ENCODE measurements at regions not wholly inside any gene's neighbourhood (a gene's known extent, or its start where the extent isn't known, plus 50 kb on each side); places are given as distances from the start of the nearest gene placed in this dataset.

GRCh38 chr16:87133112-87133850, 183.9 kb downstream of the C16orf95 start:
- Histone ChIP-seq H2AFZ (ENCODE audit: low read length) (no peak overlapping the region), H3K36me3 (ENCODE audit: insufficient read depth, low read length) (no peaks in the 10 kb centered on the region), H3K27ac (ENCODE audit: low read depth, low read length, poor library complexity, severe bottlenecking) (no peak overlapping the region), H3K4me2 (ENCODE audit: low read length) (no peak overlapping the region), H3K4me3 (ENCODE audit: low read depth, low read length, poor library complexity, severe bottlenecking) (no peak overlapping the region), H3K79me2 (ENCODE audit: insufficient read depth, low read depth, low read length) (no peaks in the 10 kb centered on the region), H3K9me3 (ENCODE audit: low read length) (no peaks in the 10 kb centered on the region), H3K9me2 (ENCODE audit: insufficient read depth, low read length) (no peaks in the 10 kb centered on the region), H4K20me1 (ENCODE audit: insufficient read depth, low read length) (no peaks in the 10 kb centered on the region), H3K4me1 (ENCODE audit: insufficient read depth, low read length, poor library complexity, severe bottlenecking) (no peaks in the 10 kb centered on the region)
- ChIA-PET POLR2A (no interaction called here), CTCF (ENCODE audit: unreplicated experiment) (no interaction called here)
- no peak for TF ChIP-seq EZH2phosphoT487 (IDR thresholded peaks at IDR 0.05; ENCODE audit: borderline replicate concordance, low read depth, low read length)
- TF ChIP-seq, protein P1, sequence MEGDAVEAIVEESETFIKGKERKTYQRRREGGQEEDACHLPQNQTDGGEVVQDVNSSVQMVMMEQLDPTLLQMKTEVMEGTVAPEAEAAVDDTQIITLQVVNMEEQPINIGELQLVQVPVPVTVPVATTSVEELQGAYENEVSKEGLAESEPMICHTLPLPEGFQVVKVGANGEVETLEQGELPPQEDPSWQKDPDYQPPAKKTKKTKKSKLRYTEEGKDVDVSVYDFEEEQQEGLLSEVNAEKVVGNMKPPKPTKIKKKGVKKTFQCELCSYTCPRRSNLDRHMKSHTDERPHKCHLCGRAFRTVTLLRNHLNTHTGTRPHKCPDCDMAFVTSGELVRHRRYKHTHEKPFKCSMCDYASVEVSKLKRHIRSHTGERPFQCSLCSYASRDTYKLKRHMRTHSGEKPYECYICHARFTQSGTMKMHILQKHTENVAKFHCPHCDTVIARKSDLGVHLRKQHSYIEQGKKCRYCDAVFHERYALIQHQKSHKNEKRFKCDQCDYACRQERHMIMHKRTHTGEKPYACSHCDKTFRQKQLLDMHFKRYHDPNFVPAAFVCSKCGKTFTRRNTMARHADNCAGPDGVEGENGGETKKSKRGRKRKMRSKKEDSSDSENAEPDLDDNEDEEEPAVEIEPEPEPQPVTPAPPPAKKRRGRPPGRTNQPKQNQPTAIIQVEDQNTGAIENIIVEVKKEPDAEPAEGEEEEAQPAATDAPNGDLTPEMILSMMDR (conservative IDR thresholded peaks at IDR 0.05; ENCODE audit: low read length), result no peak
- no TSS peak for BruUV-seq (replicated peaks)
- intact Hi-C loops (cut with micrococcal nuclease; ENCODE audit: unreplicated experiment), result no loop called here
- DNase-seq (ENCODE audit: low spot score), result no peak

GRCh38 chr16:87133966-87134627, 183.1 kb downstream of the C16orf95 start:
- no peak overlapping the region for H3K27ac ChIP-seq (ENCODE audit: low read depth, low read length, poor library complexity, severe bottlenecking)
- no peak for DNase-seq (ENCODE audit: low spot score)
- no peak overlapping the region for H2AFZ ChIP-seq (ENCODE audit: low read length)
- no peaks in the 10 kb centered on the region for H3K9me2 ChIP-seq (ENCODE audit: insufficient read depth, low read length)
- CTCF ChIA-PET (ENCODE audit: unreplicated experiment), result no interaction called here
- H3K4me2 ChIP-seq (ENCODE audit: low read length), result no peak overlapping the region
- H3K36me3 ChIP-seq (ENCODE audit: insufficient read depth, low read length), result no peaks in the 10 kb centered on the region
- no peaks in the 10 kb centered on the region for H3K4me1 ChIP-seq (ENCODE audit: insufficient read depth, low read length, poor library complexity, severe bottlenecking)
- BruUV-seq (replicated peaks), result no TSS peak
- H3K79me2 ChIP-seq (ENCODE audit: insufficient read depth, low read depth, low read length), result no peaks in the 10 kb centered on the region
- TF ChIP-seq EZH2phosphoT487 (IDR thresholded peaks at IDR 0.05; ENCODE audit: borderline replicate concordance, low read depth, low read length), result no peak
- TF ChIP-seq, protein P1 (conservative IDR thresholded peaks at IDR 0.05; ENCODE audit: low read length), result no peak
- H3K9me3 ChIP-seq (ENCODE audit: low read length), result no peaks in the 10 kb centered on the region
- no peaks in the 10 kb centered on the region for H4K20me1 ChIP-seq (ENCODE audit: insufficient read depth, low read length)
- intact Hi-C loops (cut with micrococcal nuclease; ENCODE audit: unreplicated experiment), result no loop called here
- H3K4me3 ChIP-seq (ENCODE audit: low read depth, low read length, poor library complexity, severe bottlenecking), result no peak overlapping the region
- POLR2A ChIA-PET, result no interaction called here

GRCh38 chr16:87134628-87134995, 182.6 kb downstream of the C16orf95 start:
- ChIA-PET CTCF (ENCODE audit: unreplicated experiment) (no interaction called here), POLR2A (no interaction called here)
- intact Hi-C loops (cut with micrococcal nuclease; ENCODE audit: unreplicated experiment), result no loop called here
- Histone ChIP-seq H3K4me3 (ENCODE audit: low read depth, low read length, poor library complexity, severe bottlenecking) (no peak overlapping the region), H3K4me1 (ENCODE audit: insufficient read depth, low read length, poor library complexity, severe bottlenecking) (no peaks in the 10 kb centered on the region), H3K27ac (ENCODE audit: low read depth, low read length, poor library complexity, severe bottlenecking) (no peak overlapping the region), H3K9me2 (ENCODE audit: insufficient read depth, low read length) (no peaks in the 10 kb centered on the region), H3K79me2 (ENCODE audit: insufficient read depth, low read depth, low read length) (no peaks in the 10 kb centered on the region), H4K20me1 (ENCODE audit: insufficient read depth, low read length) (no peaks in the 10 kb centered on the region), H3K4me2 (ENCODE audit: low read length) (no peak overlapping the region), H2AFZ (ENCODE audit: low read length) (no peak overlapping the region), H3K36me3 (ENCODE audit: insufficient read depth, low read length) (no peaks in the 10 kb centered on the region), H3K9me3 (ENCODE audit: low read length) (no peaks in the 10 kb centered on the region)
- TF ChIP-seq, protein P1 (conservative IDR thresholded peaks at IDR 0.05; ENCODE audit: low read length), result no peak
- no peak for TF ChIP-seq EZH2phosphoT487 (IDR thresholded peaks at IDR 0.05; ENCODE audit: borderline replicate concordance, low read depth, low read length)
- no peak for DNase-seq (ENCODE audit: low spot score)
- no TSS peak for BruUV-seq (replicated peaks)

Measured in OCI-LY7 (cell line).